ENCODE measurements at regions not wholly inside any gene's neighbourhood (a gene's known extent, or its start where the extent isn't known, plus 50 kb on each side); places are given as distances from the start of the nearest gene placed in this dataset.

DNA sequence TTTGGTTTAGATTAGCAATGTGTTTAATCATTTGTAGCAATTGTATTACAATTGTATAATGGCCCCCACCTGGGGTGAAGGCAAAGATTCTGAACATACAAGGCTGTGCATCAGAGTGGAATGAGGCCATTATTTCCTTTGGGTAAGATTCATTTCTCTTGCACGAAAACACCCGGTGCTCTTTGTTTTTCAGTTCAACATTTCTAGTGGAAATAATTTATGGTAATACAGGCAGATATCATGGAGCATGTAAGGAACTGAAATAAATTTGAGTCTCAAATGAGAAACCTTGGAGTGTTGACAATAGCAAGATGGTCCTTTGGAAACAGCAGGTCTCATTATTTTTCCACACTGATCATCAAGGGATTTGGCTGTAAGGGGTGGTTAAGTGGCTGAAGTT is 475.9 kb downstream of the GABRG2 start:
- H3K36me3 ChIP-seq (ENCODE audit: insufficient read depth, low read length) = no peaks in the 10 kb centered on the region
- no peak for ATAC-seq (ENCODE audit: insufficient read depth, low read depth)
- H2AFZ ChIP-seq (ENCODE audit: low read depth, low read length) = no peak overlapping the region

DNA sequence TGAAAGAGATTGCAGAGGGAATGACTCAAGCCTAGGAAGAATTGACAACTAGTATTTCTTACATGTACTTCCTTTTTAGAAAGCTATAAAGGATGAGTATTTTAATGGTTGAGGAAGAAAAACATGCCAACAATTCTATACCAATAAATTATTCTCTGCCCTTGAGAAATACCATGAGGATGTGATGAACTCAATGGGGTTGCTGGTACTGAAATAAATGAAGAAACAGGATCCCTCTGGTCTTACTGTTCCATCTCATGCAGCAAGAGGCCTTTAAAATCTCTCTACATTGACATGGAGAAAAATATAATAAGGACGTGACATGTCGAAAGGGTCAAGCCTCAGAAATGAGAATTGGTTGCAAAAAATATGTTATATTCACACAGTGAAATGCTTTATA is 477.3 kb downstream of the GABRG2 start:
- H3K9ac ChIP-seq (ENCODE audit: low read depth, low read length) = no peak overlapping the region
- H3K4me1 ChIP-seq (ENCODE audit: insufficient read depth, low read length) = no peaks in the 10 kb centered on the region
- H2AFZ ChIP-seq (ENCODE audit: low read depth, low read length) = no peak overlapping the region
- H3K36me3 ChIP-seq (ENCODE audit: insufficient read depth, low read length) = no peaks in the 10 kb centered on the region
- no peak overlapping the region for H3K27ac ChIP-seq (ENCODE audit: low read length)
- no peaks in the 10 kb centered on the region for H3K27me3 ChIP-seq (ENCODE audit: insufficient read depth, low read length, poor library complexity)
- H3K9me3 ChIP-seq (ENCODE audit: insufficient read depth, low read length, severe bottlenecking) = no peaks in the 10 kb centered on the region
- no peak overlapping the region for H3K4me3 ChIP-seq (ENCODE audit: low read depth in 1 of 2, low read length in 2 of 2)
- ATAC-seq (ENCODE audit: insufficient read depth, low read depth) = no peak
- no peaks in the 10 kb centered on the region for H3K79me2 ChIP-seq (ENCODE audit: insufficient read depth, low read length)
- DNase-seq = no peak
- no peak overlapping the region for H3K4me2 ChIP-seq (ENCODE audit: insufficient read depth, low read length)
- no peaks in the 10 kb centered on the region for H4K20me1 ChIP-seq (ENCODE audit: insufficient read depth, low read length)
- no peak for TF ChIP-seq EZH2 (IDR thresholded peaks at IDR 0.05; ENCODE audit: borderline replicate concordance, low read depth, low read length, severe bottlenecking)
- TF ChIP-seq, protein P1, sequence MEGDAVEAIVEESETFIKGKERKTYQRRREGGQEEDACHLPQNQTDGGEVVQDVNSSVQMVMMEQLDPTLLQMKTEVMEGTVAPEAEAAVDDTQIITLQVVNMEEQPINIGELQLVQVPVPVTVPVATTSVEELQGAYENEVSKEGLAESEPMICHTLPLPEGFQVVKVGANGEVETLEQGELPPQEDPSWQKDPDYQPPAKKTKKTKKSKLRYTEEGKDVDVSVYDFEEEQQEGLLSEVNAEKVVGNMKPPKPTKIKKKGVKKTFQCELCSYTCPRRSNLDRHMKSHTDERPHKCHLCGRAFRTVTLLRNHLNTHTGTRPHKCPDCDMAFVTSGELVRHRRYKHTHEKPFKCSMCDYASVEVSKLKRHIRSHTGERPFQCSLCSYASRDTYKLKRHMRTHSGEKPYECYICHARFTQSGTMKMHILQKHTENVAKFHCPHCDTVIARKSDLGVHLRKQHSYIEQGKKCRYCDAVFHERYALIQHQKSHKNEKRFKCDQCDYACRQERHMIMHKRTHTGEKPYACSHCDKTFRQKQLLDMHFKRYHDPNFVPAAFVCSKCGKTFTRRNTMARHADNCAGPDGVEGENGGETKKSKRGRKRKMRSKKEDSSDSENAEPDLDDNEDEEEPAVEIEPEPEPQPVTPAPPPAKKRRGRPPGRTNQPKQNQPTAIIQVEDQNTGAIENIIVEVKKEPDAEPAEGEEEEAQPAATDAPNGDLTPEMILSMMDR (IDR thresholded peaks at IDR 0.05; ENCODE audit: borderline replicate concordance, extremely low read depth, low read length, poor library complexity, severe bottlenecking) = no peak

More for the DNA sequence above, 475.9 kb downstream of the GABRG2 start:
- Histone ChIP-seq H3K27me3 (ENCODE audit: insufficient read depth, low read length, poor library complexity) (no peaks in the 10 kb centered on the region), H4K20me1 (ENCODE audit: insufficient read depth, low read length) (no peaks in the 10 kb centered on the region), H3K4me3 (ENCODE audit: low read depth in 1 of 2, low read length in 2 of 2) (no peak overlapping the region), H3K79me2 (ENCODE audit: insufficient read depth, low read length) (no peaks in the 10 kb centered on the region), H3K27ac (ENCODE audit: low read length) (no peak overlapping the region), H3K9ac (ENCODE audit: low read depth, low read length) (no peak overlapping the region), H3K4me2 (ENCODE audit: insufficient read depth, low read length) (no peak overlapping the region), H3K9me3 (ENCODE audit: insufficient read depth, low read length, severe bottlenecking) (no peaks in the 10 kb centered on the region), H3K4me1 (ENCODE audit: insufficient read depth, low read length) (no peaks in the 10 kb centered on the region)
- TF ChIP-seq, protein P1 (IDR thresholded peaks at IDR 0.05; ENCODE audit: borderline replicate concordance, extremely low read depth, low read length, poor library complexity, severe bottlenecking) = no peak
- no peak for TF ChIP-seq EZH2 (IDR thresholded peaks at IDR 0.05; ENCODE audit: borderline replicate concordance, low read depth, low read length, severe bottlenecking)
- no peak for DNase-seq

DNA sequence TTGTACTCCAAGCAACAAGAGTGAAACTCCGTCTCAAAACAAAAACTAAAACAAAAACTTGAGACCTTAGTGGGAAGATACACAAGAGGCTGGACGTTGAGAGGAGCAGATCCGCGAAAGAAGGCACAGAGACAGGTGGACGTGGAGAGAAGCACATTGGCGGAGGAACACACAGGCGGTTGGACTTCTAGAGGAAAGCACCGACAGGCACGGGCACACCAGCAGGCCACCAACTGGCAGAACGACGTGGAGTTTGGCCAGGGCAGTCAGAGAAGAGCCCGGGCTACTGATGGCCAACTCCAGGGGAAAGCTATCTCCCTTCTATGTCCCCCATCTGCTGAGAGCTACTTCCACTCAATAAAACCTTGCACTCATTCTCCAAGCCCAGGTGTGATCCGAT is 482.7 kb downstream of the GABRG2 start:
- Histone ChIP-seq H3K9me3 (ENCODE audit: insufficient read depth, low read length, severe bottlenecking) (no peaks in the 10 kb centered on the region), H4K20me1 (ENCODE audit: insufficient read depth, low read length) (no peaks in the 10 kb centered on the region), H3K27me3 (ENCODE audit: insufficient read depth, low read length, poor library complexity) (no peaks in the 10 kb centered on the region), H2AFZ (ENCODE audit: low read depth, low read length) (no peak overlapping the region), H3K9ac (ENCODE audit: low read depth, low read length) (no peak overlapping the region), H3K27ac (ENCODE audit: low read length) (no peak overlapping the region), H3K4me2 (ENCODE audit: insufficient read depth, low read length) (no peak overlapping the region), H3K36me3 (ENCODE audit: insufficient read depth, low read length) (no peaks in the 10 kb centered on the region), H3K4me3 (ENCODE audit: low read depth in 1 of 2, low read length in 2 of 2) (no peak overlapping the region), H3K4me1 (ENCODE audit: insufficient read depth, low read length) (no peaks in the 10 kb centered on the region), H3K79me2 (ENCODE audit: insufficient read depth, low read length) (no peaks in the 10 kb centered on the region)
- TF ChIP-seq EZH2 (IDR thresholded peaks at IDR 0.05; ENCODE audit: borderline replicate concordance, low read depth, low read length, severe bottlenecking) = no peak
- DNase-seq (no peak), ATAC-seq (ENCODE audit: insufficient read depth, low read depth) (no peak)

DNA sequence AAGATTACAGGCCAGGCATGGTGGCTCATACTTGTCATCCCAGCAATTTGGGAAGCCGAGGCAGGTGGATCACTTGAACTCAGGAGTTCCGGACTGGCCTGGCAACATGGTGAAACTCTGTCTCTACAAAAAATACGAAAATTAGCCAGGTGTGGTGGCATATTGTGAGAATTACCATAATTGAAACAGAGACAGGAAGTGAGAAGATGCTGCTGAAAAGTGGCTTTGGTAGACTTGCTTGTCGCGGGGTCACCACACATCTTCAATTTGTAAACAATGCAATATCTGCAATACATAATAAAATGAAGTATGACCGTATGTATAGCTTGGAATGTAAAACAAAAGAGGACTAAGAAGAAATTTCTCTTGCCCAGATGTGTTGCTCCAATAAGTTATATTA is 490.5 kb downstream of the GABRG2 start:
- Histone ChIP-seq H3K9me3 (ENCODE audit: insufficient read depth, low read length, severe bottlenecking) (no peaks in the 10 kb centered on the region), H3K36me3 (ENCODE audit: insufficient read depth, low read length) (no peaks in the 10 kb centered on the region), H3K79me2 (ENCODE audit: insufficient read depth, low read length) (no peaks in the 10 kb centered on the region), H3K4me2 (ENCODE audit: insufficient read depth, low read length) (no peak overlapping the region), H3K27me3 (ENCODE audit: insufficient read depth, low read length, poor library complexity) (no peaks in the 10 kb centered on the region), H4K20me1 (ENCODE audit: insufficient read depth, low read length) (no peaks in the 10 kb centered on the region), H3K27ac (ENCODE audit: low read length) (no peak overlapping the region), H3K4me1 (ENCODE audit: insufficient read depth, low read length) (no peaks in the 10 kb centered on the region), H3K9ac (ENCODE audit: low read depth, low read length) (no peak overlapping the region), H2AFZ (ENCODE audit: low read depth, low read length) (no peak overlapping the region), H3K4me3 (ENCODE audit: low read depth in 1 of 2, low read length in 2 of 2) (no peak overlapping the region)
- TF ChIP-seq, protein P1 (IDR thresholded peaks at IDR 0.05; ENCODE audit: borderline replicate concordance, extremely low read depth, low read length, poor library complexity, severe bottlenecking) = no peak
- no peak for TF ChIP-seq EZH2 (IDR thresholded peaks at IDR 0.05; ENCODE audit: borderline replicate concordance, low read depth, low read length, severe bottlenecking)
- DNase-seq (no peak), ATAC-seq (ENCODE audit: insufficient read depth, low read depth) (no peak)

All from DND-41 (cell line).